HG02840 (cell line): ENCODE measurements at regions not wholly inside any gene's neighbourhood (a gene's known extent, or its start where the extent isn't known, plus 50 kb on each side); places are given as distances from the start of the nearest gene placed in this dataset.
"Not testable (repeated sequence)": the region's sequence is repeated elsewhere in the genome, so short reads cannot be mapped to it uniquely, and the experiment has no call there.

Experiments used
- ATAC-seq: cut with Tn5 transposase; IDR thresholded peaks from one replicate; pipeline ENCODE4 v1.9.1; 2021; ENCODE audit warnings: mild to moderate bottlenecking, moderate library complexity, moderate number of reproducible peaks; ENCODE audit not compliant: unreplicated experiment, low FRiP score

DNA sequence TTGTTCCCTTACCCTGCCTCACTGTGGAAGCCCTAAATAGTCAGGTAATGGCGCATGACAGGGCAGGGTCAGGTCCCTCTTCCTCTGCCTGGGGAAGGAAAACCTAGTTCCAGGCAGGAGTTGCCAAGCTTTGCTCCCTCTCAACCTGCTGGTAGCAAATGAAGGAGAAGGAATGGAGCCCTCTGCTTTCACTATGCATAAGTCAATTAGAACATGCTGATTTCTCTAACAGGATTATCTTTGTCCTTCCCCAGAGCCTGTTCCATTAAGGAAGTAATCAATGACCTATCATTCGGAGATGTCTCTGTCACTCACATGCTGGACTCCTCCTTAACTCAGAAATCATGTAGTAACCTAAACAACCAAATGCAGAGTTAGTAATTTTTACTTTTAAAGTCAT, 161.8 kb upstream of the NFIA start:
- no peak for ATAC-seq

DNA sequence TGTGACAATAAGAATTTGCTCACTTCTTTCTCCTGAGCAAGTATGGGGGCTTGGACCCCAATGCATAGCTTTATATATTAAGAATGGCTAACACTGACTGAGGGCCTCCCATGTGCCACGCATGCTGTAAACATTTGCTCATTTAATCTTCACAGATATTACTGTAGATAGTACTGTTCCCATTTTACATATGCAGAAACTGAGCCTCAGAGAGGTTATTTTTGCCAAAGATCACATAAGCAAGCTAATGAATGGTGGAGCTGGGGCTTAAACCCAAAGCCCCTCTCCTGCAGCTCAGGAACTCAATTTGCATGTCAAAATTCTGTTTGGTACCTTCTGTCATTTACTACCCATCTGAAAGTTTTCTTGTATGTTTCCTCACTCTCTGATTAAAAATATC, 163.5 kb upstream of the NFIA start:
- no peak for ATAC-seq

DNA sequence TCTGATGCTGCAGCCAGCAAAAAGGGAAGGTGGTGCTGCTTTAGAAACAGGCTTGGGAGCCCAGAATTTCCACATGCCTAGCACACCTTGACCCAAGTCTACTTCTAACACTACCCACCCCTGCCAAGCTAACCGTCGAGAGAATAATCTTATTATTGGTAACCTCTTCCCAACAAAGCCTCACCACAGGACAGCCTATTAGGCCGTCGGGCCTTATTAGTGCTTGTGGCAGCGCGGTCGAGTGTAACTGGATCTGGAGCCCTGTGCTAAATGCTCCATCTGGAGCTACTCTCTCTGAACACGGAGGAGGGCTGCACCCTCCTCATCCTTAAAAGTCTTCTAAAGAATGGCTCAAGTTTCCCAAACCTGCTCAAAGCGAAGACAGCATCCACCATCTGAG, 165.5 kb upstream of the NFIA start:
- ATAC-seq = no peak

DNA sequence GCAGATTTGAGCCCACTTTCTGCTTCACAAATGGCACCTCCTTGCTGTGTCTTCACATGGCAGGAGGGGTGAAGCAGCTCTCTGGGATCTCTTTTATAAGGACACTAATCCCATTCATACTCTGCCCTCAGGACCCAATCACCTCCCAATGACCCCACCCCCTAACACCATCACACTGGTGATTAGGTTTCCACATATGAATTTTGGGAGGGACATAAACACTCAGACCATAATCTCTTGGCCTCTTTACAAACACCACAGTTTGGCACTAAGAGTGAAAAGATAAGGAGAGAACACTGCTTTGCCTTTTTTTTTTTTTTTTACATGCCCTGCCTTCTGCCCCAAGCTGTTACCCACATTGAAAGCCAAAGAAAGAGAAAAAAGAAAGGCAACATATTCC, 166.2 kb upstream of the NFIA start:
- ATAC-seq = no peak

DNA sequence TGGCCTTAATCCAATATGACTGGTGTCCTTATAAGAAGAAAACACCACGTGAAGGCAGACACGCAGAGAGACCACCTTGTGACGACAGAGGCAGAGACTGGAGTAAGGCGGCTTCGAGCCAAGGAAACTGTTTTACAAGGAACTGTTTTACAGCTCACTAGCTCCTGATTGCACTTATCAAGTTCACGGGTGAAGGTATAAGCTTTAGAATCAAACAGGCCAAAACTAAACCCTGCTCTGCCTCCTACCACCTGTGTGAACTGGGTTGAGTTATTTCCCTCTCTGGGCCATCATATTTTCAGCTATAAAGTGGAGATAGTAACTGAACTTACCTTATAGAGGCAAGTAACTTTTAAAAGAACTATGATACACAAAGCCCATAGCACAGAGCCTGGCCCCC, 166.9 kb upstream of the NFIA start:
- ATAC-seq = no peak

DNA sequence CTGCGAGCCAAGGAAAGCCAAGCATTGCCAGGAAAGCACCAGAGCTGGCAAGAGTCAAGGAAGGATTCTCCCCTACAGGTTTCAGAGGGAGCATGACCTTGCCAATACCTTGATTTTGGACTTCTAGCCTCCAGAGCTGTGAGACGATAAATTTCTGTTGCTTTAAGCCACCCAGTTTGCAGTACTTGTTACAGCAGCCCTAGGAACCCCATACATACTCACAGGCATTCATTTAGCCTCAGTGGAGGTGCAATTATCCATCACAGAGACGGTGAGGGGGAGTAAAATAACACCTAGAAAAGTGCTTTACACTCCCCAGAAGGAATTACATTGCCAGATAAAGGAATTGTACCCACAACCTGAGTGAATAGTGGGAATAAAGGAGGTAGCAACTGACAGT, 167.4 kb upstream of the NFIA start:
- no peak for ATAC-seq

DNA sequence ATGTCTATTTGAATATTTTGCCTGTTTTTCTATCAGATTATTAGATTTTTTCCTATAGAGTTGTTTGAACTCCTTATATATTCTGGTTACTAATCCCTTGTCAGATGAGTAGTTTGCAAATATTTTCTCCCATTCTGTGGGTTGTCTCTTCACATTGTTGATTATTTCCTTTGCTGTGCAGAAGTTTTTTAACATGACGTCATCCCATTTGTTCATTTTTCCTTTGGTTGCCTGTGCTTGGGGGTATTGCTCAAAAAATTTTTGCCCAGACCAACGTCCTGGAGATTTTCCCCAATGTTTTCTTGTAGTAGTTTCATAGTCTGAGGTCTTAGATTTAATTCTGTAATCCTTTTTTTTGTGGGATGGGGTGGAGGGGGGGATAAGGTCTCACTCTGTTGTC, 168.7 kb upstream of the NFIA start:
- ATAC-seq = not testable (repeated sequence)

DNA sequence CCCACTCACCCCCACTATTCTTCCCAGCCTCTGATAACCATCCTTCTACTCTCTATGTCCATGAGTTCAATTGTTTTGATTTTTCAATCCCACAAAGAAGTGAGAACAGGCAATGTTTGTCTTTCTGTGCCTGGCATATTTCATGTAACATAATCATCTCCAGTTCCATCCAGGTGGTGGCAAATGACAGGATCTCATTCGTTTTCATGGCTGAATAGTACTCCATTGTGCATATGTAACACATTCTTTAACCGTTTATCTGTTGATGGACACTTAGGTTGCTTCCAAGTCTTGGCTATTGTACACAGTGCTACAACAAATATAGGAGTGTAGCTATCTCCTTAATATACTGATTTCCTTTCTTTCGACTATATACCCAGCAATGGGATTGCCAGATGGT, 169.3 kb upstream of the NFIA start:
- no peak for ATAC-seq

DNA sequence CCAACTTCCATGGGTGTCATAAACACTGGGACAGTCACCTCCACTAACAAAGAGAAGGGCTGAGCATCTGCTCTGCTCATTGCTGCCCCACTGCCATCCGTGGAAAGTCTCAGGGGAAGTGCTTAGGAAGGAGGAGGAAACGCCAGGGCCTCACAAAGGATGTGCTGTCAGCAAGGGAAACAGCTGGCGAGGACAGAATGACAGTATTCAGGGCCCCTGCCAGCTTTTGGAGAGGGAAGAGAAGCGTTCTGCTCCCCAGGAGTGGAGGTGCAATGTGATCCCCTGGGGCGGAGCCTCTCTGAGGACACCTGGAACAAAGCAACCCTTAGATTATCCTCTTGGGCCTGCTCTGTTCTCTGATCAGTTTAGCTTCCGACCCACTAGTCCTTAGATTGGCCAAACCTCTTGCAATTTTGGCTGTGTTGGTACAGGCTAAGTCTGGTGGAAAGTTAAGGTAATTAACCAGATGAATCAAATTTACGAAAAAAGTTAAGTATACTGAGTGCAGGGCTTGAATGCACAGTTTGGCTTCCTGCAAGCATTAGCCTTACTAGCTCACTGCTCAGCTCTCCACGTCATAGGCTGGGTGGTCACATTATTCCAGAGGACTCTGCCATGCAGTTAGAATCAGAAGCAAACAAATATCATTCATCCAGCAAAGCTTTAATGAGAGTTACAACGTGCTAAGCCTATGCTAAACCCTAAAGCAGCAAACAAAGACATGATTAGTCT, 170.2 kb upstream of the NFIA start:
- ATAC-seq = no peak

DNA sequence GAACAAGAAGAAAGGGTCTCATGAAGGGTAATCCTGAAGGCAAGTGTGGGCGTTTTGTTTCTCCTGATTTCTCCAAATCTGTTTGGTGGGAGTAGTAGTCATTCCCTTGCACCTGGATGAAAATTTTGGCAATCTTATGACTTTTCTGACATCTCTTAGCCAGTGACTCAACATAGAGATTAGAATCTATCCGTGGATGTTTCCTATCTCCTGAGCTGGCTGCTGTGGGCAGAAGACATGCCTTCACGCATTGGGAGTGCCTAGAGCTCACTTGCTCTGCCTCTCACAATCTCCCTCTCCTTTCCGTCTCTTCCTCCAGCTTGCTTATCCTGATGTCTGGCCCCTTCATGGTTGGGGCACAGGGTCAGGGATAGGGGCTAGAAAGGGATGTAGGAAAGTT, 174.2 kb upstream of the NFIA start:
- no peak for ATAC-seq

DNA sequence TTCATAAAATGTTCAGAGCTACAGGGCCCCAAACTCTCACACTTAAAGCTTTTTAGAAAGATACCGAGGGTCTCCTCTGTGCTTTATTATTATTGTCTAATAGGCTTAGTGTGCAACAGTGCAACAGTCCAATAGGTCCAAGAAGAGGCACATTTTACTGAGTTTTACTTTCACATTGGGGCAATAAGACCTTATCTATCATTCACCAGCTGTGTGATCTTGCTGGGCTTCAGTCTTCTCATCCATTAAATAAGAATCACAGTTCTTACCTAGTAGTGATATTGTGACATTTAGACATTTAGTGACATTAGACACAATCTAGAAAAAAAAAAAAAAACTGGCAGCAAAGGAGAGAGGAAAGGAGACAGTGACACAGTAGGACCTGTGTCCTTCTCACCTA, 175.8 kb upstream of the NFIA start:
- ATAC-seq = no peak

DNA sequence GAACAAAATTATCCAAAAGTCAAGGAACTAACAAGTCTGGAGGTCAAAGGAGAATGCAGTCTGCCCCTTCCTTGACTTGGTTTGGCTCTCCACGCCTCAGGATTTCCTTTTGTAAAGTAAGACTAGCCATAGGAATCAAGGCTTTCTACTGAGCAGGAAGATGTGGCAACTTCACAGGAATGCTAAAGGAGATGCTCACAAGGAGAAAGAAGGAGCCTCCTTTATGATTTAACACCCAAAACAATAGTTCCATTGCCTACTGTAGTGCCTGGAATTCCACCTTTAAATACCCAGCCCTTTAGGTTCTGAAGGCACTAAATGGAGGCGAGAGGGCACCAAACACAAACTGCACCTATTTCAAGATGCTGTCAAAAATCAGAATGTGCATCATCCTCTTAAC, 176.3 kb upstream of the NFIA start:
- ATAC-seq = no peak

DNA sequence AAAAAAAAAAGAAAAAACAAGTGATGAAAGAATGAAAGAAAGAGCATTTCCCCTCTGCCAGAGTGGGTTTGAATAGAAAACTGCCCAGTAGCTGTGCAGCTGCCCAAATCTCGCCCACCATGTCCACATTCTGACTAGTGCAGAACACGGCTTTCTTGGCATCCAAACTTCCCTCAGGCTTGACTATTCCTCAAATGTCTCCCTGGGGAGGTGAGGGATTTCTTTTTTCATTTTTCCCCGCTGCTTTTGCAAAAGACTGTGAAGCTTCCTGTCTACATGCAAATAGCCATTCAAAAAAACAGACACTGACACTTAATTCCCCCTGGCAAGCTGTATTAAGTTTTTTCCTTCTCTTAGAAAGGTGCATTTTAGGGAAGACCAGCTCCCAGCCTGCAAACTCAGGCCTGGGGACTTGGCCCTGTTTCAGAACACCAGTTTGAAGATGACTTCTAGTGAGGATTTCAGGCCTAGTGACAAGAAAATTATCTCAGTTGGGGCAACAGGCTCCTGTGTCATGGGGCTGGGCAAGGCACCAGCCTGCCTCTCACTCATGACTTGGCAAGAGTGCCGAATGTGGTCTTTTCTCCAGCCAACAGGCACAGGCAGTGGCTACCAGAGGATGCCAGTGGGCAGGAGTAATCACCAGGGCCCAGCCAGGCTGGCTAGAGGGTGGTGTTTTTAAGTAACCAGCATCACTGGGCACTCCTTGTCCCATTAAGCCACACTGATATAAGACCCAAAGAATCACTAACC, 178.1 kb upstream of the NFIA start:
- ATAC-seq = no peak

DNA sequence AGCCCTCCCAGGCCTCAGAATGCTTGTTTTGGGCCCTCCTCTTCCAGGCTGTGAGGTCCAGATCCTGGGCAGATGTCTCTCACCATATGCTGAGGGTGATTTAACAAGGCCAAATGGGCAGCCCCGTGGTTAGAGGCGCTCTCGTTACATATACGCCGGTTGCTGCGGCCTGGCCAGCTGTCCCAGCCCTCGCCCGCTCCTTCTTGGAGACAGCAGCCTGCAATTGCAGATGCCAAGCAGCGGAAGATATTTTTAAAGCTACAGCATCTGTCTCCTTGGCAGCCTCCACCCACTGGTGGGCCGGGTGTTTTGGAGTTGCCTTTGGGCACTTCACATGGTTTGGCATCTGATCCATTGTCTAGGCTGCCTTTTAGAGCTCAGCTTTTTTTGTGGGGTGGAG, 178.8 kb upstream of the NFIA start:
- ATAC-seq = no peak

DNA sequence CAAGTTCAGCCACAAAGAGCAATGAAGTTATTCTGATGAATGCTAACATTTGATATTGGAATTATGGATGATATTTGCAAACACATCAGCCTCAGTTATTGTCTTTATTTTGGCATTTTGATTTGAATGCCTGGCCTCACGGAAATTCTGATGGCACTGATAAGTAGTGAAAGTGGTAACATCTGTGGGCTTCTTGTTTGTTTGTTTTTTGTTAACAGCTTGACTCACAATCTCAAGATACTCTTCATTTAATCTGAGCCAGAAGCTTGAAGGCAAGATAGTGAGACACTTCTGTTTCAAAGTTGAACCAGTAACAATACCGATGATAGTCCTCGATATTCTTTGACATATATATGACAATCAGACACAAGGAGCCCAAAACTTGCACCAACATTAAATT, 182.9 kb upstream of the NFIA start:
- no peak for ATAC-seq

DNA sequence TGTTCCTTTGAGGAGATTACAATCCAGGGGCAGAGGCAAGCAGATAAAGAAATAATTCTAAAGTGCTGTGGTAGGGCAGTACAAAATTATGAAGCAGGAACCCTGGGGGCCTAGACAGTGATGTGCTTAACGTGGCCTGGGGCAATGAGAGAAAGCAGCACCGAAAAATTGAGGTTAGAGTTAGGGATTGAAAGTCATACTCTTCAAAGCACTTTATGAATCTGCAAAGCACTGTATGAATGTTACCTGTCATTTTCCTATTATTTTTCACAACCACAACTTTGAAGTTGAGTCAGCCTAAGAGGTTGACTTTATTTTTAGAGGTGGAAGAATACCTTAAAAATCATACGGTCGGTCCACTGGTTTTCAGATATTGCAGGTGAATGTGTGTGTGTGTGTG, 183.4 kb upstream of the NFIA start:
- ATAC-seq = no peak

DNA sequence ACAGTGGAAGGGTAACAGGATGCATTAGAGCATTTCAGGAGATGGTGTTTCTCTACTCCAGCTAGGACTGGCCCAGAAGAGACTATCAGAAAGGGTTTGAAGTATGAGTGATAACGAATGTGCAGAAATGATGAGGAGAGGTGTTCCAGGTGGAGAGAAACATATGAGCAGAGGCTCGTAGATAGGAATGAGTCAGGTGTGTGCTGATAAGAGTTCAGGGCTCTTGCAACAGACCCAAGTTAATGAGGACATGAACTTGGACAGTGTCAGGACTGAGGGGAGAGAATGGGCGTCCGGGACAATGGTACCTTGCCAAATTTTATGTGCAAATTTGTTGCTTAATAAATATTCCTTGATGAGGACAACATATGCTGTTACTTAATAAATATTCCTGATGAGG, 183.9 kb upstream of the NFIA start:
- ATAC-seq = no peak

DNA sequence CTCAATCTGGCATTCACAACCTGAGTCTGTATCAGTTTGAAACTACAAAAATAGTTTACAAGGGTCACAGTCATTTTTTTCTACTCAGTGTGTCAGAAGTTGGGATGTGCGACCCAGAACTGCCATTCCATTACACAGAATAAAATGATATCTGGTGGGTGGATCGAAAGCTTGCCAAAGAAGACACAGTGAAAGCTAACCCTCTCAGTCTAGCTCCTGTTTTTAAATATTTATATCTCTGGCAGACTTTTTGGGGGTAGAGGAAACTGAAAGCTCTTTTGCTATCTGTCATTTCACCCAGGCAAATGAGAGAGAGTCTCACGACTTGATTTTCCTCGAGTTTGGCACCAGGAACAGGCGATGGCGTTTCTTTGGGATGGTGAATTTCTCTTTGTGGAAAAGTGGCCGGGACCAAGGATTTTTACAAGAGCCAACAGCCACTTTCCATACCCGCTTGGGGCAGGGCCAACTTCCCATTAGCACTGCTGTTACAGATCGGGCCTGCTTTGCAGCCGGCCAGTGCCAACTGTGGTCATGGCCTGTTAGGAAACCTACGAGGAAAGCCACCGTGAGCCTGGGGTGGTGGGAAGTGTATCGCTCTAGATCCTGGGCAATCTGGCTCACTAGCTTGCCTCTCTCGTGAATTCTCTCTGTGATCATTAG, 185.5 kb upstream of the NFIA start:
- no peak for ATAC-seq

DNA sequence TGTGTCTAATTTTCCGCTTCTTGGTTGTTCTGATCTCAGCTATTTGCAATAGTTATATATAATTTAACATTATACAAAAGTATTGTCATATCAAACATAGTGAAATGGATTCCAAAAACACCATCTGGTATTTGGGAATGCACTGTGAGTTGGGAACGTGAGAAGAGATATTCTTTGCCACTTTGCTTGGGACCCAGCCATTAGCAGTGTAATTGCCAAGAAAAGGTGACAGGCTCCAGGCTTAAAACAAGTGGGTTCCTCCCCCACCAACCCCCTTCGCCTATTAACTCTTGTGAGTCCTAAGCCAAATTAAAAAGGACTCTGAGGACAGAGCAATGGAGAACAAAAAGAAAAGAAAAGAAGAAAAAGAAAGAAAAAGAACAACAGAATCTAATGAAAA, 186.7 kb upstream of the NFIA start:
- no peak for ATAC-seq

DNA sequence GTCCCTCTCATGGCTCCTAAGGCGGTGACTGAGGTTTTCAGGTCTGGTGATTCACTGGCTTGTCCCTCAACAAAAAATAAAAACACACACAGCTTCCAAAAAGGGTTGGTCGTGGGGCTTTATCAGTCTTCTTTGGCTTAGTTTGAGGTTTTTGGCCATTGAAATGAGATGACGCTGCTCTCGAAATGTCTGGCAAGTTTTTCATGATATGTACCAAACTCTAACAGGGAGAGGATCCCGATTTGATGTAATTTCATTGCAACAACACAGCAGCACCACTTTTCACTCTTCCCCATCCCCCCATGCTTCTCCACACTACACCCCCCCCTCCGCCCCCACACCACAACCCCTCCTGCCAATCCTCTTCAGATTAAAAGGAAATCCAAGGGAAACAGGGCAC, 187.1 kb upstream of the NFIA start:
- no peak for ATAC-seq

DNA sequence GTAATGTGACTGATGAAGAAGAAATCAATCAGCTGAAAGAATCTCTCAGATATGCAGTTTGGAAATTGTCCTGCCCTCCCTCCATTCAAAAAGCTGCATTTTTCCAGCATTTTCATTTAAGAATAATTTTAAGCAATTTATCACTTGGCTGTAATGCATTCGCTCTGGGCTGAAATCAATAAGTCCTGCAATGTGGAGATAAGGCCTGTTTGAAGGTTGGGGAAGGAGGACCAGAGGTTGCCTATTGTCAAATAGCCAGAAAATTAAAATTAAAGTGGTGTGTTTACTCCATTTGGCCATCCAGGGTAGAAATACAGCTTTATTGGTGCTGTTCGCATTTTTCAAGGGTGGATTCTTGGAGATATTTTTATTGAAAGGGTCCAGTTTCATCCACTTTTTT, 187.6 kb upstream of the NFIA start:
- ATAC-seq = no peak

DNA sequence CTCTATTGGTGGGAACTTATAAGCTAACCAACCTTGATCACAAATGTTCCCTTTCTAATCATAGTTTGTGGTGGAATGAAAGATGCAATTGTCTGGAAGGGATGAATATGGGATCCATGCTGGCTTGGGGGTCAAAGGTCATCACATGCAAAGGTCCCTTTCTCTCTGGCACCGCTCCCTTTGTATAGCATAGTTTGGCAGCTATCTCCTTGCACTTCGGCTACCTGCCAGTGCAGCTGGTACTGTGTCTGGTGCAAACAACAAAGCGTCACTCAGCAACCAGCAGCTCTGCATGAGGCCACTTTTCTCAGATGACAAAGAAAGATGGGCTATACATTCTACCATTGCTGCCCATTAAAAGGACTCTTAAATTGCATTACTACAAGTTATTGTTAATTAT, 188.2 kb upstream of the NFIA start:
- ATAC-seq = no peak
